ENCODE measurements at regions not wholly inside any gene's neighbourhood (a gene's known extent, or its start where the extent isn't known, plus 50 kb on each side); places are given as distances from the start of the nearest gene placed in this dataset.
"Not testable (repeated sequence)": the region's sequence is repeated elsewhere in the genome, so short reads cannot be mapped to it uniquely, and the experiment has no call there.

DNA sequence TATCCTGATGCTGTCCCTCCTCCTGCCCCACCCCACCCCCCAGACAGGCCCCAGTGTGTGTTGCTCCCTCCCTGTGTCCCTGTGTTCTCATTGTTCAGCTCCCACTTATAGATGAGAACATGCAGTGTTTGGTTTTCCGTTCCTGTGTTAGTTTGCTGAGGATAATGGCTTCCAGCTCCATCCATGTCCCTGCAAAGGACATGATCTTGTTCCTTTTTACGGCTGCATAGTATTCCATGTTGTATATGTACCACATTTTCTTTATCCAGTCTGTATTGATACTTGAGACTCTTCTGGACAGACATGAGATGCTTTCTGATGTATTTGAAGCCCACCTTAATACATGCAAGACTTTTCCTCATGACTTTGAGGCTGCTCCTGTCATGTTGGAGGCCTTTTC lies 91.8 kb upstream of the USP9X start:
- not testable (repeated sequence) for TF ChIP-seq CTCF (conservative IDR thresholded peaks at IDR 0.05); ZFX (IDR thresholded peaks at IDR 0.05)

All from C4-2B (cell line).